A549 (cell line): ENCODE measurements at regions not wholly inside any gene's neighbourhood (a gene's known extent, or its start where the extent isn't known, plus 50 kb on each side); places are given as distances from the start of the nearest gene placed in this dataset.

Experiments
- ATAC-seq, 2 experiments: fragments of 200-7000 bp in 1 of 2; fragments of >200 bp in 1 of 2; cut with Nextera tagmentation in 1 of 2; cut with Tn5 transposase in 1 of 2; 3 replicates each; pipeline versions ENCODE4 v1.8.0 to v1.9.1; 2018 to 2020; ENCODE audit warnings: mild to moderate bottlenecking in 1 of 2, moderate library complexity in 1 of 2
- CTCF ChIA-PET: fragments of 300-600 bp; sonication (Branson Sonifier 250); formaldehyde crosslinking; extraction: SDS; loops from one replicate; lab custom pipeline; 2021; ENCODE audit warnings: antibody characterized with exemption, inconsistent platforms; lab: Yijun Ruan, JAX
- POLR2A ChIA-PET: fragments of 350-600 bp; formaldehyde crosslinking; extraction: SDS; loops from one replicate; lab custom pipeline; 2021; ENCODE audit warnings: antibody characterized with exemption, inconsistent platforms; lab: Yijun Ruan, JAX
- DNase-seq, 2 experiments: peaks; one replicate each; pipeline versions ENCODE4 v3.0.0 to v3.0.0-alpha.2; 2011 to 2016; ENCODE audit warnings: low read depth in 1 of 2, low spot score in 1 of 2
- FAIRE-seq: peaks from 2 replicates; lab custom pipeline; 2011; peaks lifted over from hg19 to GRCh38; lab: Jason Lieb, UNC
- H3K27ac ChIP-seq, 2 experiments: fragments of >200 bp; sonication (Bioruptor Twin); formaldehyde crosslinking; 3 replicates each; pipeline ENCODE4 v1.5.1; 2016 to 2017
- H3K4me1 ChIP-seq: fragments of >200 bp; sonication (Bioruptor Twin); formaldehyde crosslinking; 3 replicates; pipeline ENCODE4 v1.6.1; 2016
- H3K4me2 ChIP-seq: fragments of >200 bp; sonication (Bioruptor Twin); formaldehyde crosslinking; 3 replicates; pipeline ENCODE4 v1.6.1; 2016
- H3K4me3 ChIP-seq: fragments of >200 bp; sonication (Bioruptor Twin); formaldehyde crosslinking; 3 replicates; pipeline ENCODE4 v1.5.1; 2016
- H3K9me3 ChIP-seq: fragments of >200 bp; sonication (Bioruptor Twin); formaldehyde crosslinking; 3 replicates; pipeline ENCODE4 v1.6.1; 2016
- ATOH8 ChIP-seq: fragments of 250-450 bp; sonication (Bioruptor Pico); IDR thresholded peaks from 2 replicates; pipeline ENCODE4 v1.5.0; 2020; ENCODE audit warnings: low read depth, mild to moderate bottlenecking, moderate library complexity
- BHLHE40 ChIP-seq: IDR thresholded peaks from 2 replicates; pipeline ENCODE4 v1.6.1; 2012; ENCODE audit warnings: low read depth, low read length, inconsistent platforms
- CEBPB ChIP-seq, 2 experiments: fragments of >200 bp in 1 of 2; sonication (Bioruptor Twin) in 1 of 2; formaldehyde crosslinking in 1 of 2; IDR thresholded peaks; 2 replicates each; pipeline ENCODE4 v1.6.1; 2012 to 2016
- CTCF ChIP-seq: fragments of >200 bp; sonication (Bioruptor Twin); formaldehyde crosslinking; IDR thresholded peaks from 3 replicates; pipeline ENCODE4 v1.5.1; 2016
- EP300 ChIP-seq, 2 experiments: fragments of >200 bp; sonication (Bioruptor Twin); formaldehyde crosslinking; IDR thresholded peaks; 2 replicates in 1 of 2; 3 replicates in 1 of 2; pipeline ENCODE4 v1.6.1; 2016 to 2017
- ESRRA ChIP-seq: fragments of 150-350 bp; IDR thresholded peaks from 2 replicates; pipeline ENCODE4 v1.6.1; 2014; ENCODE audit warnings: mild to moderate bottlenecking, low read length, borderline replicate concordance
- FOSL2 ChIP-seq, 2 experiments: fragments of 450-650 bp in 1 of 2; fragments of >200 bp in 1 of 2; sonication (Bioruptor Twin) in 1 of 2; formaldehyde crosslinking; IDR thresholded peaks; 2 replicates each; pipeline versions ENCODE4 v1.5.0 to v1.6.1; 2016 to 2020; ENCODE audit warnings: mild to moderate bottlenecking in 1 of 2, moderate library complexity in 1 of 2
- KDM1A ChIP-seq: fragments of 200-600 bp; sonication (generic); IDR thresholded peaks from 2 replicates; pipeline ENCODE4 v1.6.1; 2016; ENCODE audit warnings: low read depth, mild to moderate bottlenecking
- KDM5A ChIP-seq: fragments of 200-600 bp; sonication (generic); IDR thresholded peaks from 2 replicates; pipeline ENCODE4 v1.6.1; 2016; ENCODE audit warnings: antibody characterized with exemption, mild to moderate bottlenecking
- NPAS2 ChIP-seq: fragments of 250-450 bp; sonication (Bioruptor Pico); IDR thresholded peaks from 2 replicates; pipeline ENCODE4 v1.8.0; 2022; ENCODE audit warnings: mild to moderate bottlenecking, moderate library complexity, borderline replicate concordance
- POLR2A ChIP-seq: IDR thresholded peaks from 2 replicates; pipeline ENCODE4 v1.6.1; 2012; ENCODE audit warnings: mild to moderate bottlenecking, low read length
- POLR2AphosphoS2 ChIP-seq: conservative IDR thresholded peaks from 2 replicates; pipeline ENCODE4 v1.6.1; 2012; ENCODE audit warnings: low read length, improper control_type of control experiment, inconsistent platforms
- RAD21 ChIP-seq, 2 experiments: fragments of >200 bp in 1 of 2; sonication (Bioruptor Twin) in 1 of 2; formaldehyde crosslinking in 1 of 2; IDR thresholded peaks in 1 of 2; conservative IDR thresholded peaks in 1 of 2; 2 replicates in 1 of 2; 3 replicates in 1 of 2; pipeline ENCODE4 v1.6.1; 2012 to 2018; ENCODE audit warnings: inconsistent platforms in 1 of 2
- RCOR1 ChIP-seq: fragments of 150-350 bp; IDR thresholded peaks from 2 replicates; pipeline ENCODE4 v1.6.1; 2014; ENCODE audit warnings: antibody characterized with exemption, low read length, low read depth
- RFX5 ChIP-seq: fragments of 450-650 bp; IDR thresholded peaks from 2 replicates; pipeline ENCODE4 v1.7.1; 2014; ENCODE audit warnings: antibody characterized with exemption, mild to moderate bottlenecking, moderate library complexity
- RNF2 ChIP-seq: fragments of 200-600 bp; sonication (generic); IDR thresholded peaks from 2 replicates; pipeline ENCODE4 v1.6.1; 2016; ENCODE audit warnings: low read depth, mild to moderate bottlenecking, antibody characterized with exemption, moderate library complexity, borderline replicate concordance
- SREBF2 ChIP-seq: fragments of 450-650 bp; IDR thresholded peaks from 2 replicates; pipeline ENCODE4 v1.6.1; 2014; ENCODE audit warnings: mild to moderate bottlenecking, moderate library complexity
- TP53 ChIP-seq: fragments of 250-450 bp; sonication (Bioruptor Pico); IDR thresholded peaks from 2 replicates; pipeline ENCODE4 v1.5.0; 2021; ENCODE audit warnings: mild to moderate bottlenecking, moderate library complexity
- ZFP36 ChIP-seq: fragments of 450-650 bp; IDR thresholded peaks from 2 replicates; pipeline ENCODE4 v1.6.1; 2014; ENCODE audit warnings: borderline replicate concordance; ENCODE audit not compliant: partially characterized antibody
- ZNF302 ChIP-seq: fragments of 250-450 bp; sonication (Bioruptor Pico); IDR thresholded peaks from 2 replicates; pipeline ENCODE4 v1.9.0; 2021; ENCODE audit warnings: inconsistent platforms, mild to moderate bottlenecking, moderate library complexity
- WGBS: methylation state at CpG from one replicate; pipeline ENCODE4 v1.1.6; 2017; ENCODE audit errors: missing lambda C conversion rate; 5-methylcytosine and 5-hydroxymethylcytosine counted together

- Histone ChIP-seq H3K4me2 (no peak overlapping the region), H3K9me3 (no peaks in the 10 kb centered on the region)
- TF ChIP-seq ZNF302 (CRISPR knock-in tag) (no peak), KDM1A (no peak), FOSL2 (IDR thresholded peaks at IDR 0.05) (no peak), FOSL2 (CRISPR knock-in tag; IDR thresholded peaks at IDR 0.05) (no peak), KDM5A (no peak), ZFP36 (no peak), NPAS2 (CRISPR knock-in tag) (no peak)
- TF ChIP-seq, all 56 proteins: peak for 0
- H3K27ac ChIP-seq, result no peak overlapping the region
- ChIA-PET POLR2A (no interaction called here), CTCF (interaction anchor here (1.3 kb wide), 1 partner anchor 134 kb away, joined by 3 read pairs; no protein-coding TSS in a partner anchor)
- H3K4me1 ChIP-seq, result no peaks in the 10 kb centered on the region
- no peak for ATAC-seq
- FAIRE-seq, result no peak
- no peak for DNase-seq
- no peak overlapping the region for H3K4me3 ChIP-seq
Measured at GRCh38 chr6:106844930-106845329, 129.6 kb downstream of the CD24 start.

GRCh38 chr6:106832766-106833510 is 141.6 kb downstream of the CD24 start:
- H3K4me1 ChIP-seq, result no peaks in the 10 kb centered on the region
- no peak for FAIRE-seq
- no peak overlapping the region for H3K4me2 ChIP-seq
- H3K27ac ChIP-seq, result no peak overlapping the region
- ChIA-PET CTCF (no interaction called here), POLR2A (no interaction called here)
- DNase-seq, result no peak
- H3K4me3 ChIP-seq, result no peak overlapping the region
- no peaks in the 10 kb centered on the region for H3K9me3 ChIP-seq
- ATAC-seq, result no peak
- 62% methylated on average over 6 of the region's 6 CpGs for WGBS
- TF ChIP-seq RNF2 (no peak), CTCF (no peak)

- Histone ChIP-seq H3K4me1 (no peaks in the 10 kb centered on the region), H3K27ac (no peak overlapping the region), H3K4me3 (no peak overlapping the region), H3K9me3 (no peaks in the 10 kb centered on the region), H3K4me2 (no peak overlapping the region)
- ATAC-seq (no peak), FAIRE-seq (no peak), DNase-seq (no peak)
- POLR2A ChIA-PET, result no interaction called here
- CTCF ChIA-PET, result interaction anchor here (1.3 kb wide), 1 partner anchor 11 kb away, joined by 3 read pairs; no protein-coding TSS in a partner anchor
- WGBS, result 47% methylated on average over 2 of the region's 2 CpGs
- no peak for TF ChIP-seq RAD21 (conservative IDR thresholded peaks at IDR 0.05 in 1 of 2, IDR thresholded peaks at IDR 0.05 in 1 of 2)
- no peak for TF ChIP-seq CEBPB (IDR thresholded peaks at IDR 0.05)
- TF ChIP-seq ESRRA, result no peak
- no peak for TF ChIP-seq SREBF2
- no peak for TF ChIP-seq RFX5
- no peak for TF ChIP-seq FOSL2 (IDR thresholded peaks at IDR 0.05)
- no peak for TF ChIP-seq FOSL2 (CRISPR knock-in tag; IDR thresholded peaks at IDR 0.05)
- no peak for TF ChIP-seq EP300 (IDR thresholded peaks at IDR 0.05)
- no peak for TF ChIP-seq NPAS2 (CRISPR knock-in tag)
- no peak for TF ChIP-seq RCOR1
- no peak for TF ChIP-seq POLR2A
- TF ChIP-seq POLR2AphosphoS2, result no peak
- no peak for TF ChIP-seq TP53 (CRISPR knock-in tag)
- no peak for TF ChIP-seq ATOH8
- no peak for TF ChIP-seq BHLHE40
- no peak for TF ChIP-seq KDM1A
Measured at GRCh38 chr6:106830930-106831329, 143.6 kb downstream of the CD24 start.
